Endodermal cell (in vitro differentiated cells): ENCODE measurements at regions not wholly inside any gene's neighbourhood (a gene's known extent, or its start where the extent isn't known, plus 50 kb on each side); places are given as distances from the start of the nearest gene placed in this dataset.
"Not testable (repeated sequence)": the region's sequence is repeated elsewhere in the genome, so short reads cannot be mapped to it uniquely, and the experiment has no call there.

Experiments
- DNase-seq: peaks from one replicate; pipeline ENCODE4 v3.0.0-alpha.2; 2017
- H3K27ac ChIP-seq: 2 replicates; pipeline ENCODE4 v1.5.1; 2013; ENCODE audit warnings: mild to moderate bottlenecking, low read depth, low read length, moderate library complexity
- H3K27me3 ChIP-seq: 2 replicates; pipeline ENCODE4 v1.6.1; 2013; ENCODE audit warnings: mild to moderate bottlenecking, low read length, moderate library complexity; ENCODE audit not compliant: insufficient read depth, control insufficient read depth, poor library complexity, severe bottlenecking
- H3K36me3 ChIP-seq: 2 replicates; pipeline ENCODE4 v1.7.0; 2013; ENCODE audit warnings: mild to moderate bottlenecking, low read length, moderate library complexity; ENCODE audit not compliant: control insufficient read depth, insufficient read depth
- H3K4me1 ChIP-seq: one replicate; pipeline ENCODE4 v1.7.0; 2013; ENCODE audit warnings: low read length; ENCODE audit not compliant: control insufficient read depth, insufficient read depth
- H3K4me3 ChIP-seq: 2 replicates; pipeline ENCODE4 v1.5.1; 2013; ENCODE audit warnings: mild to moderate bottlenecking, low read length, moderate library complexity
- H3K9ac ChIP-seq: 2 replicates; pipeline ENCODE4 v1.6.1; 2013; ENCODE audit warnings: mild to moderate bottlenecking, low read length, moderate library complexity; ENCODE audit not compliant: poor library complexity, severe bottlenecking; ENCODE audit errors: extremely low read depth
- H3K9me3 ChIP-seq: 2 replicates; pipeline ENCODE4 v1.6.1; 2013; ENCODE audit warnings: mild to moderate bottlenecking, low read length, moderate library complexity; ENCODE audit not compliant: control insufficient read depth
- H3K27ac Mint-ChIP-seq: 2 replicates; pipeline ENCODE4 v1.8.0; 2020; ENCODE audit warnings: mixed read lengths
- H3K27me3 Mint-ChIP-seq: 2 replicates; pipeline ENCODE4 v1.8.0; 2021; ENCODE audit warnings: mild to moderate bottlenecking, mixed read lengths; ENCODE audit not compliant: insufficient read depth
- H3K36me3 Mint-ChIP-seq: 2 replicates; pipeline ENCODE4 v1.8.0; 2020; ENCODE audit warnings: low read depth, mixed read lengths
- H3K4me1 Mint-ChIP-seq: 2 replicates; pipeline ENCODE4 v1.8.0; 2020; ENCODE audit warnings: mixed read lengths
- H3K4me3 Mint-ChIP-seq: 2 replicates; pipeline ENCODE4 v1.8.0; 2020; ENCODE audit warnings: mild to moderate bottlenecking, moderate library complexity, mixed read lengths
- H3K9me3 Mint-ChIP-seq: 2 replicates; pipeline ENCODE4 v1.8.0; 2020; ENCODE audit warnings: mild to moderate bottlenecking, mixed read lengths
- WGBS, 2 experiments: methylation state at CpG; one replicate each; pipeline versions ENCODE4 v1.1.5 to v1.1.7; 2013; ENCODE audit warnings: missing lambda C conversion rate in 2 of 2, mixed read lengths in 1 of 2; ENCODE audit not compliant: insufficient coverage in 1 of 2, insufficient read length in 1 of 2; 5-methylcytosine and 5-hydroxymethylcytosine counted together
- TF ChIP-seq, protein P1 (sequence below): fragments of 200-600 bp; sonication (generic); conservative IDR thresholded peaks from 2 replicates; pipeline ENCODE4 v1.5.0; 2021; ENCODE audit warnings: antibody characterized with exemption, mild to moderate bottlenecking

- Histone ChIP-seq H3K27ac (no peak overlapping the region), H3K9ac (no peak overlapping the region), H3K36me3 (no peaks in the 10 kb centered on the region), H3K4me3 (no peak overlapping the region), H3K27me3 (no peaks in the 10 kb centered on the region), H3K9me3 (no peaks in the 10 kb centered on the region), H3K4me1 (no peaks in the 10 kb centered on the region)
- Mint-ChIP-seq H3K9me3 (no peaks in the 10 kb centered on the region), H3K4me1 (no peaks in the 10 kb centered on the region), H3K4me3 (no peak overlapping the region), H3K27me3 (no peaks in the 10 kb centered on the region), H3K27ac (no peak overlapping the region), H3K36me3 (no peaks in the 10 kb centered on the region)
- TF ChIP-seq, protein P1, sequence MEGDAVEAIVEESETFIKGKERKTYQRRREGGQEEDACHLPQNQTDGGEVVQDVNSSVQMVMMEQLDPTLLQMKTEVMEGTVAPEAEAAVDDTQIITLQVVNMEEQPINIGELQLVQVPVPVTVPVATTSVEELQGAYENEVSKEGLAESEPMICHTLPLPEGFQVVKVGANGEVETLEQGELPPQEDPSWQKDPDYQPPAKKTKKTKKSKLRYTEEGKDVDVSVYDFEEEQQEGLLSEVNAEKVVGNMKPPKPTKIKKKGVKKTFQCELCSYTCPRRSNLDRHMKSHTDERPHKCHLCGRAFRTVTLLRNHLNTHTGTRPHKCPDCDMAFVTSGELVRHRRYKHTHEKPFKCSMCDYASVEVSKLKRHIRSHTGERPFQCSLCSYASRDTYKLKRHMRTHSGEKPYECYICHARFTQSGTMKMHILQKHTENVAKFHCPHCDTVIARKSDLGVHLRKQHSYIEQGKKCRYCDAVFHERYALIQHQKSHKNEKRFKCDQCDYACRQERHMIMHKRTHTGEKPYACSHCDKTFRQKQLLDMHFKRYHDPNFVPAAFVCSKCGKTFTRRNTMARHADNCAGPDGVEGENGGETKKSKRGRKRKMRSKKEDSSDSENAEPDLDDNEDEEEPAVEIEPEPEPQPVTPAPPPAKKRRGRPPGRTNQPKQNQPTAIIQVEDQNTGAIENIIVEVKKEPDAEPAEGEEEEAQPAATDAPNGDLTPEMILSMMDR = no peak
- WGBS, 2 experiments = 90% methylated on average over 2 to 4 of the region's 6 CpGs
- DNase-seq = no peak
These were observed 1204.0 kb upstream of the ADGRB3 start for GRCh38 chr6:67431076-67431475.

DNA sequence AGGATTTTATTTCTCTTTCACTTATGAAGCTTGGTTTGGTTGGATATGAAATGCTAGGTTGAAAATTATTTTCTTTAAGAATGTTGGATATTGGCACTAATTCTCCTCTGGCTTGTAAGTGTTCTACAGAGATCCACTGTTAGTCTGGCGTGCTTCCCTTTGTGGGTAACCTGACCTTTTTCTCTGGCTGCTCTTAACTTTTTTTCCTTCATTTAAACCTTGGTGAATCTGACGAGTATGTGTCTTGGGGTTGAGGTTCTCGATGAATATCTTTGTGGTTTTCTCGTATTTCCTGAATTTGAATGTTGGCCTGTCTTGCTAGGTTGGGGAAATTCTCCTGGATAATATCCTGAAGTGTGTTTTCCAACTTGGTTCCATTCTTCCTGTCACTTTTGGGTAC, 1208.4 kb upstream of the ADGRB3 start:
- not testable (repeated sequence) for H3K27ac ChIP-seq, H3K4me3 ChIP-seq, H3K4me1 Mint-ChIP-seq, H3K9me3 Mint-ChIP-seq, H3K9me3 ChIP-seq, H3K4me1 ChIP-seq, H3K9ac ChIP-seq, H3K27me3 ChIP-seq, H3K27ac Mint-ChIP-seq, H3K36me3 Mint-ChIP-seq, H3K36me3 ChIP-seq, DNase-seq, H3K27me3 Mint-ChIP-seq, H3K4me3 Mint-ChIP-seq
- 85% methylated on average over 4 of the region's 4 CpGs; no CpG with 5 or more reads in 1 of the 2 experiments for whole genome bisulfite sequencing, 2 experiments

GRCh38 chr6:67412035-67412434, 1223.0 kb upstream of the ADGRB3 start:
- Mint-ChIP-seq H3K4me3 (no peak overlapping the region), H3K27ac (no peak overlapping the region), H3K4me1 (no peaks in the 10 kb centered on the region), H3K27me3 (no peaks in the 10 kb centered on the region), H3K9me3 (no peaks in the 10 kb centered on the region), H3K36me3 (no peaks in the 10 kb centered on the region)
- H3K4me3 ChIP-seq = no peak overlapping the region
- H3K36me3 ChIP-seq = no peaks in the 10 kb centered on the region
- no peak overlapping the region for H3K9ac ChIP-seq
- TF ChIP-seq, protein P1 = no peak
- no peaks in the 10 kb centered on the region for H3K9me3 ChIP-seq
- no peaks in the 10 kb centered on the region for H3K4me1 ChIP-seq
- no peak overlapping the region for H3K27ac ChIP-seq
- WGBS, 2 experiments = 90 to 91% methylated on average over 2 to 3 of the region's 3 CpGs
- no peaks in the 10 kb centered on the region for H3K27me3 ChIP-seq
- no peak for DNase-seq

GRCh38 chr6:67411036-67411435, 1224.0 kb upstream of the ADGRB3 start:
- Histone ChIP-seq H3K4me3 (no peak overlapping the region), H3K36me3 (no peaks in the 10 kb centered on the region), H3K4me1 (no peaks in the 10 kb centered on the region), H3K27ac (no peak overlapping the region), H3K27me3 (no peaks in the 10 kb centered on the region), H3K9ac (no peak overlapping the region), H3K9me3 (no peaks in the 10 kb centered on the region)
- DNase-seq = no peak
- H3K27me3 Mint-ChIP-seq = no peaks in the 10 kb centered on the region
- H3K9me3 Mint-ChIP-seq = no peaks in the 10 kb centered on the region
- 88 to 94% methylated on average over 1 of the region's 1 CpG for WGBS, 2 experiments
- H3K27ac Mint-ChIP-seq = no peak overlapping the region
- H3K4me3 Mint-ChIP-seq = no peak overlapping the region
- H3K36me3 Mint-ChIP-seq = no peaks in the 10 kb centered on the region
- no peaks in the 10 kb centered on the region for H3K4me1 Mint-ChIP-seq
- TF ChIP-seq, protein P1 = no peak
